OCI-LY3 (cell line): ENCODE measurements at regions not wholly inside any gene's neighbourhood (a gene's known extent, or its start where the extent isn't known, plus 50 kb on each side); places are given as distances from the start of the nearest gene placed in this dataset.

Experiments used
- H2AFZ ChIP-seq: fragments of 200-600, 300-600 bp; shearing (Covaris generic); 2 replicates; pipeline ENCODE4 v1.6.0; 2014; ENCODE audit warnings: antibody characterized with exemption, low read depth, low read length
- H3K27ac ChIP-seq: fragments of 200-600, 300-600 bp; sonication (generic); 2 replicates; pipeline ENCODE4 v1.5.1; 2014; ENCODE audit warnings: mild to moderate bottlenecking, low read length, moderate library complexity, mixed read lengths
- H3K27me3 ChIP-seq: fragments of 200-600, 300-600 bp; sonication (generic); 2 replicates; pipeline ENCODE4 v1.6.1; 2014; ENCODE audit warnings: low read depth, low read length, mixed read lengths
- H3K36me3 ChIP-seq: fragments of 200-600, 300-600 bp; sonication (generic); replicated peaks from 2 replicates; pipeline ENCODE3; 2014; ENCODE audit warnings: low read depth, low read length, mixed read lengths
- H3K4me1 ChIP-seq: fragments of 300-600, 200-600 bp; sonication (generic); 2 replicates; pipeline ENCODE4 v1.6.1; 2014; ENCODE audit warnings: low read length, mixed read lengths
- H3K4me2 ChIP-seq: fragments of 200-600, 300-600 bp; sonication (generic); 2 replicates; pipeline ENCODE4 v1.6.1; 2014; ENCODE audit warnings: low read length, mixed read lengths
- H3K4me3 ChIP-seq: fragments of 300-600, 200-600 bp; sonication (generic); 2 replicates; pipeline ENCODE4 v1.5.1; 2014; ENCODE audit warnings: antibody characterized with exemption, mild to moderate bottlenecking, low read length, moderate library complexity
- H3K79me2 ChIP-seq: fragments of 300-600, 200-600 bp; shearing (Covaris generic); 2 replicates; pipeline ENCODE4 v1.6.1; 2014; ENCODE audit warnings: mild to moderate bottlenecking, low read length, mixed read lengths
- H3K9ac ChIP-seq: fragments of 300-600, 200-600 bp; shearing (Covaris generic); 2 replicates; pipeline ENCODE4 v1.6.0; 2014; ENCODE audit warnings: mild to moderate bottlenecking, low read length, moderate library complexity
- H3K9me3 ChIP-seq: fragments of 200-600, 300-600 bp; shearing (Covaris generic); 2 replicates; pipeline ENCODE4 v1.6.1; 2014; ENCODE audit warnings: low read length, mixed read lengths; ENCODE audit not compliant: insufficient read depth
- H4K20me1 ChIP-seq: fragments of 200-600, 300-600 bp; sonication (generic); 2 replicates; pipeline ENCODE4 v1.6.1; 2016; ENCODE audit warnings: low read length, mixed read lengths; ENCODE audit not compliant: insufficient read depth
- EZH2phosphoT487 ChIP-seq: fragments of 200-600 bp; shearing (Covaris generic); IDR thresholded peaks from 2 replicates; pipeline ENCODE4 v1.6.1; 2018; ENCODE audit warnings: antibody characterized with exemption, mixed run types, low read depth
- TF ChIP-seq, protein P1 (sequence below): fragments of 200-600, 300-600 bp; sonication (generic); IDR thresholded peaks from 2 replicates; pipeline ENCODE4 v1.5.1; 2014; ENCODE audit warnings: antibody characterized with exemption, low read length, low read depth

DNA sequence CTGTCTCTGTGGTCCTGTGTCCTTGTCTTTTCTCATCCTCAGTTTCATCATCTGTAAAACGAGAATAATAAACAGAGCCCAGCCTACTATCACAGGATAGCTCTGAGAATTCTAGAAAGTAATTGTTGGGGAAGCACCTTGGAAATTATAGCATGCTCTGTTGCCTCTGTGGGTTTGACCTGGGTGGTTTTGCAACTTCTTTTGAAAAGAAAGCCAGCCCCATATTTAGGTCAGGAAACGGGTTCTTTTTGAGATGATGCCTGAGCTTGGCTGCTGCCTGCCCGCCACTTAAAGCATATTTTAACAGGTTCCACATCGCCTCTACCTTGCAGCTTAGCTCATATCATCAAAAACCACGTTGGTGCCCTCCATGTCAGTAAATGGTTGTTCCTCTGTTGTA is 111.1 kb downstream of the TLR4 start:
- peaks cover 31% of the 10 kb centered on the region for H3K27me3 ChIP-seq
- no peaks in the 10 kb centered on the region for H3K9me3 ChIP-seq
- no peaks in the 10 kb centered on the region for H4K20me1 ChIP-seq
- H3K36me3 ChIP-seq = no peaks in the 10 kb centered on the region
- H3K4me2 ChIP-seq = peak overlapping the region; percentile 47
- no peak overlapping the region for H3K9ac ChIP-seq
- no peak for TF ChIP-seq EZH2phosphoT487
- TF ChIP-seq, protein P1, sequence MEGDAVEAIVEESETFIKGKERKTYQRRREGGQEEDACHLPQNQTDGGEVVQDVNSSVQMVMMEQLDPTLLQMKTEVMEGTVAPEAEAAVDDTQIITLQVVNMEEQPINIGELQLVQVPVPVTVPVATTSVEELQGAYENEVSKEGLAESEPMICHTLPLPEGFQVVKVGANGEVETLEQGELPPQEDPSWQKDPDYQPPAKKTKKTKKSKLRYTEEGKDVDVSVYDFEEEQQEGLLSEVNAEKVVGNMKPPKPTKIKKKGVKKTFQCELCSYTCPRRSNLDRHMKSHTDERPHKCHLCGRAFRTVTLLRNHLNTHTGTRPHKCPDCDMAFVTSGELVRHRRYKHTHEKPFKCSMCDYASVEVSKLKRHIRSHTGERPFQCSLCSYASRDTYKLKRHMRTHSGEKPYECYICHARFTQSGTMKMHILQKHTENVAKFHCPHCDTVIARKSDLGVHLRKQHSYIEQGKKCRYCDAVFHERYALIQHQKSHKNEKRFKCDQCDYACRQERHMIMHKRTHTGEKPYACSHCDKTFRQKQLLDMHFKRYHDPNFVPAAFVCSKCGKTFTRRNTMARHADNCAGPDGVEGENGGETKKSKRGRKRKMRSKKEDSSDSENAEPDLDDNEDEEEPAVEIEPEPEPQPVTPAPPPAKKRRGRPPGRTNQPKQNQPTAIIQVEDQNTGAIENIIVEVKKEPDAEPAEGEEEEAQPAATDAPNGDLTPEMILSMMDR = no peak
- H3K27ac ChIP-seq = no peak overlapping the region
- peaks cover 12% of the 10 kb centered on the region for H3K4me1 ChIP-seq
- no peak overlapping the region for H2AFZ ChIP-seq
- no peak overlapping the region for H3K4me3 ChIP-seq
- H3K79me2 ChIP-seq = no peaks in the 10 kb centered on the region

DNA sequence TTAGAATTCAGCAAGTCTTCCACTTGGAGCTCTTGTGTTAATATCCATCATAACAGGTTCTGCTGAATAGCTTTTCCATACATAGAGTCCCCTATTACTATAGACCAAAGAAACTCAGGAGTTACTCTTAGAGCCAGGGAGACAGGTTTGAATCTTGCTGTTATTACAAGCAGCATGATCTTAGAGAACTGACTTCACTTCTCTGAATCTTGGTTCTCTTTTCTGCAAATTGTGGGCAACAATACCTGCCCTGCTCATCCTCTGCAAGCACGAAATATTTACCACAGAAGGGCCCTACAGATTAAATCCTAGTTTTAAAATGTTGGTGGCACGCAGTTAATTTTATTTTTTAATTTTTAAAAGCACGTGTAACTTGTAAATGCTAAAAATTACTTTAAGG is 111.7 kb downstream of the TLR4 start:
- TF ChIP-seq, protein P1 = no peak
- no peak for TF ChIP-seq EZH2phosphoT487
- Histone ChIP-seq H3K27me3 (peaks cover 31% of the 10 kb centered on the region), H2AFZ (no peak overlapping the region), H4K20me1 (no peaks in the 10 kb centered on the region), H3K27ac (no peak overlapping the region), H3K4me2 (peak overlapping the region; percentile 47), H3K36me3 (no peaks in the 10 kb centered on the region), H3K9me3 (no peaks in the 10 kb centered on the region), H3K9ac (no peak overlapping the region), H3K4me1 (peaks cover 12% of the 10 kb centered on the region), H3K79me2 (no peaks in the 10 kb centered on the region), H3K4me3 (no peak overlapping the region)

DNA sequence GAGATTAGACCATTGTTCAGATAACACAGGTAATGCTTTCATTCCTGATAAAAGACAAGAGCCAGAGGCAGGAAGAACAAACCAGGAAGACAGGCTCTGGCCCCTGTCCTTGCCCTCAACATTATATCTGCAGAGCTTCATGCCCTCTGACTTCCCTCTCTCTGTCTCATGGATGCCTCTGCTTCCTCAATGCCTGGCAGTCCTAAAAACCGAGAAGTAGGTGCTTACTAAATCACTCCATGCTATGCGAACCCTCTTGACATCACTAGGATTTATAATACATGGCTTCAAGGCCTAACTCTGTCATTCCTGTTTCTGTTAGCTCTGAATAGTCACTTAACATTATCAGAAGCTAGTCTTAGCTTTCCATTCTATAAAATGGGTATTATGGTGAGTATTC is 117.8 kb downstream of the TLR4 start:
- Histone ChIP-seq H3K9me3 (no peaks in the 10 kb centered on the region), H3K4me2 (no peak overlapping the region), H3K79me2 (no peaks in the 10 kb centered on the region), H3K27ac (no peak overlapping the region), H3K36me3 (no peaks in the 10 kb centered on the region), H4K20me1 (no peaks in the 10 kb centered on the region), H3K9ac (no peak overlapping the region), H3K27me3 (no peaks in the 10 kb centered on the region), H2AFZ (no peak overlapping the region), H3K4me3 (no peak overlapping the region), H3K4me1 (peaks cover 16% of the 10 kb centered on the region)
- no peak for TF ChIP-seq EZH2phosphoT487
- TF ChIP-seq, protein P1 = no peak

DNA sequence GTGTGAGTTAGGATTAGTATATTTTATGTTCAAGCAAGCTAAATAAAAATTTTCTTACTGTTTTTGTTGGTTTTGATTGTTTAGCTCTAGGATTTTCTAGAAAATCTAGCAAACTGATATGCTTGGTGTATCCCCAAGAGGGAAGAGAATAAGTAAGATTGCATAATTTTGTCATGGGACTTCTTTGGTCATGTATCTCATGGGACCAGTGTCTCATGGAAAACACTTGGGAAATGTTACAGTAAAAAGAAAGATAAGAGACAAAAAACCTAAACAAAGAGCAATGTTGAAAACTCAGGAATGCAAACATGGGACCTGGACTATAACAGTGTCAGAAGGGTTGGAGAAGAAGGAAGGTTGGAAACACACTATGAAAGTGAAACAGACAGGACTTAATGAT is 119.4 kb downstream of the TLR4 start:
- no peaks in the 10 kb centered on the region for H3K36me3 ChIP-seq
- no peak overlapping the region for H2AFZ ChIP-seq
- H3K27me3 ChIP-seq = 0 out of 2 replicates have a peak, but pooled peaks cover 7% of the 10 kb centered on the region
- H3K4me3 ChIP-seq = no peak overlapping the region
- no peaks in the 10 kb centered on the region for H3K79me2 ChIP-seq
- no peaks in the 10 kb centered on the region for H4K20me1 ChIP-seq
- no peak overlapping the region for H3K27ac ChIP-seq
- no peaks in the 10 kb centered on the region for H3K9me3 ChIP-seq
- H3K9ac ChIP-seq = no peak overlapping the region
- peaks cover 17% of the 10 kb centered on the region for H3K4me1 ChIP-seq
- TF ChIP-seq, protein P1 = no peak
- no peak for TF ChIP-seq EZH2phosphoT487
- H3K4me2 ChIP-seq = no peak overlapping the region
